ENCODE measurements at regions not wholly inside any gene's neighbourhood (a gene's known extent, or its start where the extent isn't known, plus 50 kb on each side); places are given as distances from the start of the nearest gene placed in this dataset.

- TF ChIP-seq, protein P1, sequence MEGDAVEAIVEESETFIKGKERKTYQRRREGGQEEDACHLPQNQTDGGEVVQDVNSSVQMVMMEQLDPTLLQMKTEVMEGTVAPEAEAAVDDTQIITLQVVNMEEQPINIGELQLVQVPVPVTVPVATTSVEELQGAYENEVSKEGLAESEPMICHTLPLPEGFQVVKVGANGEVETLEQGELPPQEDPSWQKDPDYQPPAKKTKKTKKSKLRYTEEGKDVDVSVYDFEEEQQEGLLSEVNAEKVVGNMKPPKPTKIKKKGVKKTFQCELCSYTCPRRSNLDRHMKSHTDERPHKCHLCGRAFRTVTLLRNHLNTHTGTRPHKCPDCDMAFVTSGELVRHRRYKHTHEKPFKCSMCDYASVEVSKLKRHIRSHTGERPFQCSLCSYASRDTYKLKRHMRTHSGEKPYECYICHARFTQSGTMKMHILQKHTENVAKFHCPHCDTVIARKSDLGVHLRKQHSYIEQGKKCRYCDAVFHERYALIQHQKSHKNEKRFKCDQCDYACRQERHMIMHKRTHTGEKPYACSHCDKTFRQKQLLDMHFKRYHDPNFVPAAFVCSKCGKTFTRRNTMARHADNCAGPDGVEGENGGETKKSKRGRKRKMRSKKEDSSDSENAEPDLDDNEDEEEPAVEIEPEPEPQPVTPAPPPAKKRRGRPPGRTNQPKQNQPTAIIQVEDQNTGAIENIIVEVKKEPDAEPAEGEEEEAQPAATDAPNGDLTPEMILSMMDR (IDR thresholded peaks at IDR 0.05), result no peak
- no peak for TF ChIP-seq POLR2A (IDR thresholded peaks at IDR 0.05)
These were observed 226.6 kb downstream of the ALDH8A1 start for GRCh38 chr6:134723081-134723871.
